Upper lobe of left lung (tissue), 6 donors: ENCODE measurements at regions not wholly inside any gene's neighbourhood (a gene's known extent, or its start where the extent isn't known, plus 50 kb on each side); places are given as distances from the start of the nearest gene placed in this dataset.

Experiments
- ATAC-seq, 2 donors: fragments of 200-7000 bp; cut with Tn5 transposase; one replicate each; pipeline ENCODE4 v1.9.1; 2022; ENCODE audit warnings: mild to moderate bottlenecking in 2 of 2, moderate library complexity in 2 of 2; ENCODE audit not compliant: low FRiP score in 2 of 2
- DNase-seq, 2 donors: peaks; one replicate each; pipeline ENCODE4 v3.0.0-alpha.2; 2019 to 2020
- H3K27ac ChIP-seq, 4 donors: fragments of 200-600 bp; sonication (generic); one replicate each; pipeline ENCODE4 v1.5.1; 2016 to 2019
- H3K27me3 ChIP-seq, 4 donors: fragments of 200-600 bp; sonication (generic); one replicate each; pipeline ENCODE4 v1.5.1; 2017 to 2019
- H3K36me3 ChIP-seq, 4 donors: fragments of 200-600 bp; sonication (generic); one replicate each; pipeline ENCODE4 v1.5.1; 2016 to 2019
- H3K4me1 ChIP-seq, 4 donors: fragments of 200-600 bp; sonication (generic); one replicate each; pipeline ENCODE4 v1.5.1; 2018 to 2019
- H3K4me3 ChIP-seq, 4 donors: fragments of 200-600 bp; sonication (generic); one replicate each; pipeline ENCODE4 v1.5.1; 2017 to 2019; ENCODE audit warnings: mild to moderate bottlenecking in 2 of 4, moderate library complexity in 1 of 4
- H3K9me3 ChIP-seq, 4 donors: fragments of 200-600 bp; sonication (generic); one replicate each; pipeline ENCODE4 v1.5.1; 2018 to 2019
- EP300 ChIP-seq, 4 donors: sonication (generic); formaldehyde crosslinking; IDR thresholded peaks; one replicate each; pipeline ENCODE4 v1.5.1; 2017; ENCODE audit warnings: antibody characterized with exemption in 4 of 4, control low read depth in 2 of 4
- POLR2A ChIP-seq, 4 donors: fragments of 450-650 bp; IDR thresholded peaks; one replicate each; pipeline ENCODE4 v1.5.1; 2016 to 2017; ENCODE audit warnings: antibody characterized with exemption in 4 of 4, mild to moderate bottlenecking in 2 of 4
- POLR2AphosphoS5 ChIP-seq, 2 donors: sonication (generic); formaldehyde crosslinking; IDR thresholded peaks; one replicate each; pipeline ENCODE4 v1.5.1; 2017; ENCODE audit warnings: antibody characterized with exemption in 2 of 2
- WGBS, 2 donors: methylation state at CpG; one replicate each; pipeline ENCODE4 v1.1.5; 2017 to 2018; 5-methylcytosine and 5-hydroxymethylcytosine counted together
- TF ChIP-seq, protein P1 (sequence below), 6 experiments: fragments of 450-650 bp in 4 of 6; fragments of 200-600 bp in 2 of 6; sonication (generic) in 2 of 6; IDR thresholded peaks; one replicate each; pipeline ENCODE4 v1.5.1; 2016 to 2019; ENCODE audit warnings: antibody characterized with exemption in 6 of 6
- donor health status: DM: no; HTN: no; CAD: no; lungs with moderate emphysema.
- donor health status: DM: no; HTN: yes; CAD: no; lungs with severe emphysema.

DNA sequence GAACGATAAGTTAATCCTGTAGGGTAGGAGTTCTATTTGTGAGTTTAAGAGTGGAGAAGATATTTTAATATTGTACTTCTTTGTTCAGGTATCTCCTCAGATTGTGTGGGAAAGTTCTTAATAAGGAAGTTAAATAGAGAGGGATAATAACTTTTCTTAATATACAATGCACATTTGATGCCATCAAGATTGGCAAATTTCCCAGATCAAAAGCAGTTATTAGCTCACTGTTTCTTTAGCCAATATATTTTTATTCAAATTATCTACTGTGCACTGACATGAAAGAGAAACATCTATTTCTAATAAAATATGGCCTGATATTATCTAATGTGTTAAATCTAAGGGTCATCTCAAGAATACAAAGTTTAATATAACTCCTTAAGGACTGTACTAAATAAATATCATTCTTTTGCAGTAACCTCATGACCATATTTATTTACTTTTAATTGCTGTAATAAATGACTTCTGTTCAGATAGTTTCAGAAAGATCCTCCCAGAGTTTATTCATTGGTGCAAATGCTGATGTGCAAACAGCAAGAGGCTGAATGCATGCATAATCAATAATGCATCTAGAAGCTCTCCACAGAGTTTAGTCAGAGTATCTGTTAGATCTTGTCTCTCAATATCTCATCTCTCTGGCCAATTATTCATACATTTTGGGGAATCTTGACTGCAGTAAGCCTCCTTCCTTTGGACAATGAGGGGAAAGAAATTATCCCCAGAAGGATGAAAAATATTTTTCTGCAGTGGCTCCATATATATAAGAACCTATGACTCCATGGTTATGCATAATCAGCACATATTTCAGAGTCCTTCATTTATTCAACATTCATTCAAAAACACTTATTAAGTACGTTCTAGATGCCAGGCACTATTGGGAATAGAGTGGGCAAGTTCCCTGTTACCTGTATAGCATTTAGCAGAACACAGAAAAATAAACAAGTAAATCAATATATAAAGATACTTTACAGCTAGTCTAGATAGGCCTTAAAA is 85.3 kb downstream of the SPATA31D1 start:
- WGBS, 2 donors, result 86 to 89% methylated on average over 2 of the region's 2 CpGs
- ATAC-seq, result no peak
- Histone ChIP-seq H3K36me3 (no peaks in the 10 kb centered on the region), H3K9me3 (no peaks in the 10 kb centered on the region), H3K27me3 (no peaks in the 10 kb centered on the region), H3K4me3 (no peak overlapping the region), H3K4me1 (no peaks in the 10 kb centered on the region), H3K27ac (no peak overlapping the region)
- DNase-seq, result no peak
- TF ChIP-seq, protein P1, sequence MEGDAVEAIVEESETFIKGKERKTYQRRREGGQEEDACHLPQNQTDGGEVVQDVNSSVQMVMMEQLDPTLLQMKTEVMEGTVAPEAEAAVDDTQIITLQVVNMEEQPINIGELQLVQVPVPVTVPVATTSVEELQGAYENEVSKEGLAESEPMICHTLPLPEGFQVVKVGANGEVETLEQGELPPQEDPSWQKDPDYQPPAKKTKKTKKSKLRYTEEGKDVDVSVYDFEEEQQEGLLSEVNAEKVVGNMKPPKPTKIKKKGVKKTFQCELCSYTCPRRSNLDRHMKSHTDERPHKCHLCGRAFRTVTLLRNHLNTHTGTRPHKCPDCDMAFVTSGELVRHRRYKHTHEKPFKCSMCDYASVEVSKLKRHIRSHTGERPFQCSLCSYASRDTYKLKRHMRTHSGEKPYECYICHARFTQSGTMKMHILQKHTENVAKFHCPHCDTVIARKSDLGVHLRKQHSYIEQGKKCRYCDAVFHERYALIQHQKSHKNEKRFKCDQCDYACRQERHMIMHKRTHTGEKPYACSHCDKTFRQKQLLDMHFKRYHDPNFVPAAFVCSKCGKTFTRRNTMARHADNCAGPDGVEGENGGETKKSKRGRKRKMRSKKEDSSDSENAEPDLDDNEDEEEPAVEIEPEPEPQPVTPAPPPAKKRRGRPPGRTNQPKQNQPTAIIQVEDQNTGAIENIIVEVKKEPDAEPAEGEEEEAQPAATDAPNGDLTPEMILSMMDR (IDR thresholded peaks at IDR 0.05), result no peak

DNA sequence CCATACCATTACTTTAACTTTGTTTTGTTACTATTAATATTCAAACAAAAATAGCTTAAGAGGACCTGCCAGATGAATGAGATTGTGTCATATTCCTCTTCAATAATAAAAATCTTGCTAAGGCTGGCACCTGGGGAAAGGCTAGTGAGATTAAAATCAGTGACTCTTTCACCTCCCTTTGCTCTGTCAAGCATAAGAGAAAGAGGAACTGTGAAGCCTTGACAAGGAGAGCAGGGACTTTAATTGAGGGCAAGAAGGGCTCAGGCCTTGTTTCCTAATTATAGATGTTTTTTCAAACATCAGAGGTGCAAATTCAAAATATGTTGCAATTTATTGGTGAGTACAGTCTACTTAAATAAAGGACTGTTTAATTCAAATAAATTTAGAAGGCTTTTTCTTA is 91.7 kb downstream of the SPATA31D1 start:
- no peak for ATAC-seq
- Histone ChIP-seq H3K36me3 (no peaks in the 10 kb centered on the region), H3K27me3 (no peaks in the 10 kb centered on the region), H3K9me3 (no peaks in the 10 kb centered on the region), H3K4me3 (no peak overlapping the region), H3K27ac (no peak overlapping the region), H3K4me1 (no peaks in the 10 kb centered on the region)
- DNase-seq, result no peak
- TF ChIP-seq POLR2A (IDR thresholded peaks at IDR 0.05) (no peak), EP300 (IDR thresholded peaks at IDR 0.05) (no peak)

DNA sequence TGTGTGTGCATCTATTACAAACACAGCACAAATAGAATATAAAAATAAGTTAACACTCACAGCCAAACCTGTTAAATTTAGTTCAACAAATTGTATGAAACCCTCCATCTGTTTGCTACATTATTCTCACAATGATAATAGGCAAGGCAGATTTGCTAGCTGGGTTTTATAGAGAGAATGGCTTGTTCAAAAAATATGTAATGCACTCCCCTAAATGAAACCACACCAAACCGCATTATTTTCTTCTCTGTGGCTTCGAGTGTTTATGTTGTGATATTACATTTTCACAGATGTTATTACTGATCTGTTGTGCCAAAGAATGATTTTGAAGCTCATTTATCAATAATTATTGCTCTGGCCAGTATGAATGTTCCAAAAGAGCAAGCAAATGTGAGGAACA is 92.9 kb downstream of the SPATA31D1 start:
- Histone ChIP-seq H3K9me3 (no peaks in the 10 kb centered on the region), H3K4me1 (no peaks in the 10 kb centered on the region), H3K36me3 (no peaks in the 10 kb centered on the region), H3K4me3 (no peak overlapping the region), H3K27ac (no peak overlapping the region), H3K27me3 (no peaks in the 10 kb centered on the region)
- no peak for DNase-seq
- ATAC-seq, result no peak
- TF ChIP-seq POLR2AphosphoS5 (IDR thresholded peaks at IDR 0.05) (no peak), POLR2A (IDR thresholded peaks at IDR 0.05) (no peak), EP300 (IDR thresholded peaks at IDR 0.05) (no peak)
- TF ChIP-seq, protein P1 (IDR thresholded peaks at IDR 0.05), result no peak
- WGBS, 2 donors, result 69 to 83% methylated on average over 2 of the region's 2 CpGs

DNA sequence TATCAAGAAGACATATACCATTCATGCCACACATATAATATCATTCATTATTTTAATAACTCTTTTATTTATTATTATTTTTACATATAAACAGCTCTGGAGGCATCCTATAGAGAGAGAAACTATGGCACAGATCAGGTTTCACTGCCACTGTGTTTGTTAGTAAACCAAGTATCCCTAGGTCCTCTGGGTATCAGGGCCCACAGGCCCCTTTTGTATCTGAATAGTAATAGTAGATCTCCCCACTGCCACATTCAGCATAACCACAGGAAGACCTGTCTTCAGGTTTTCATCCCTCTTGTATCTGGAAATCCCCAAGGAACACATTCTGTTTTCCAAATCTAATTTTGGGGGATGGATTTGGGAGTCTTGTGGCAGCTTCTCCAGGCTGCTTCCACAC is 94.0 kb downstream of the SPATA31D1 start:
- Histone ChIP-seq H3K4me3 (no peak overlapping the region), H3K4me1 (no peaks in the 10 kb centered on the region), H3K27me3 (no peaks in the 10 kb centered on the region), H3K9me3 (no peaks in the 10 kb centered on the region), H3K36me3 (no peaks in the 10 kb centered on the region), H3K27ac (no peak overlapping the region)
- ATAC-seq, result no peak
- TF ChIP-seq, protein P1 (IDR thresholded peaks at IDR 0.05), result no peak
- TF ChIP-seq EP300 (IDR thresholded peaks at IDR 0.05) (no peak), POLR2A (IDR thresholded peaks at IDR 0.05) (no peak), POLR2AphosphoS5 (IDR thresholded peaks at IDR 0.05) (no peak)
- DNase-seq, result no peak

DNA sequence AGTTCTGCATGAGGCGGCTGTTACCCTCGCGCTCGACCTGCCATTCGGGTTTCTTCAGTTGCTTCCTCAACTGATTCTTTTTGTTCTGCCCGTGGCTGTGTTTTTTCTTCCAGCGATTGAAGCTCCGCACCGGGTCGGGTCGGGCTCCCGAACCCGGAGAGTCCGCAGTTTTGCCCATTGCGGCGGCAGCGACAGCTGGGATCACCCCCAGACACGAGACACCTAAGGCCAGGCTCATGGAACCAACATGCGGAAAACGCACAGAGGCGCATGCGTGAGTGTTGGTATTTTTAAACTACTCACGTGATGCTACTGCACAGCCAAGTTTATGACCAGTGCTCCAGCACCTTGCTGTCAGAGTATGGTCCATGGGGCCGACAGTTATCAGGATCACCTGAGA is 100.0 kb downstream of the SPATA31D1 start:
- peak in 1 of 2 donors; percentile 45 for DNase-seq
- H3K36me3 ChIP-seq, result no peaks in the 10 kb centered on the region
- no peaks in the 10 kb centered on the region for H3K9me3 ChIP-seq
- H3K27ac ChIP-seq, result no peak overlapping the region
- TF ChIP-seq, protein P1 (IDR thresholded peaks at IDR 0.05), result no peak
- TF ChIP-seq POLR2AphosphoS5 (IDR thresholded peaks at IDR 0.05), result no peak
- no peak for TF ChIP-seq EP300 (IDR thresholded peaks at IDR 0.05)
- TF ChIP-seq POLR2A (IDR thresholded peaks at IDR 0.05), result no peak
- 95 to 96% methylated on average over 24 of the region's 24 CpGs for WGBS, 2 donors
- H3K4me1 ChIP-seq, result no peaks in the 10 kb centered on the region
- H3K27me3 ChIP-seq, result no peaks in the 10 kb centered on the region
- no peak for ATAC-seq
- H3K4me3 ChIP-seq, result no peak overlapping the region
